GM21619 (cell line): ENCODE measurements at regions not wholly inside any gene's neighbourhood (a gene's known extent, or its start where the extent isn't known, plus 50 kb on each side); places are given as distances from the start of the nearest gene placed in this dataset.
A peak's percentile ranks its signal among the peaks of the same experiment; 100 is the strongest.
"Not testable (repeated sequence)": the region's sequence is repeated elsewhere in the genome, so short reads cannot be mapped to it uniquely, and the experiment has no call there.

Experiments
- ATAC-seq: cut with Tn5 transposase; IDR thresholded peaks from one replicate; pipeline ENCODE4 v1.9.1; 2021; ENCODE audit not compliant: unreplicated experiment

- no peak for ATAC-seq
Measured at GRCh38 chr18:76721207-76721996, 101.0 kb upstream of the ZNF236 start.

DNA sequence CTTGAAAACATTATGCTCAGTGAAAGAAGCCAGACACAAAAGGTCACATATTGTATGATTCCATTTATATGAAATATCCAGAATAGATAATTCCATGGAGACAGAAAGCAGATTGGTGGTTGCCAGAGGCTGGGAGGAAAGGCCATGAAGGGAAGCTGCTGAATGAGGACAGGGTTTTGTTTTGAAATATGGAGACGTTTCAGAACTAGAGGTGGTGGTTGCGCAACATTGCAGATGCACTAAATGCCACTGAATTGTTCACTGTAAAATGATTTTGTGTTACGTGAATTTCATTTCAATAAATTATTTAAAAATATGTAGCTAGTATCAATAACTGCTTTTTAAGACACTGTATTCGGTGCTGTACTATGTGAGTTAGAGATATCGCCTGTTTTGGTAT lies 101.7 kb upstream of the ZNF236 start:
- ATAC-seq, result no peak

DNA sequence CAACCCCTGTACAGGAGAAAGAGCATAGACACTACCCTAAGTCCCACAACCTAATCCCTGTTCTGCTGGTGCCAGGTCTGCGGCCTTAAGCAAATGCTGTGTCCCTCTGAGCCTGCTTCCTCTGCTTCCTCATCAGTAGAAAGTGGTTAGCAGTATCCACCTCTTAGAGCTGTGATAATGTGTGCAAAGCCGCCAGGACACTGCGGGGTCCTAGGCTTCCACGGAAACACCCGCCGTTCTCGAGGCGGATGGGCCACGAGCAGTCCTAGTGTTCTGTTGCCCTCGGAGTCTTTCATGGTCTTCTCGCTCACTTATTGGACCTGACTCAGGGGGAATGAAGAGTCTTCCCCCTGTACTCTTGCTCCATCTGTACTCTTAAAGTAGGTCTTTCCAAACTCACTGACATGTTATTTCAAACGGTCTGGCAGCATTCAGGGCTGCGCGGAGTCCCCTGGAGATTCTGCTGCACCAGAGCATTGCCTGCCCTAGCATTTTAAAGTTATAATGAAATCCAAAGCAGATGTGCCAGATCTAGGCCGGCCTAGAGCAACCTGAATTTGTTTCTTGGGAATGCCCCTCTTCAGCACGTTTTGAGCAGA lies 107.2 kb upstream of the ZNF236 start:
- ATAC-seq, result no peak

DNA sequence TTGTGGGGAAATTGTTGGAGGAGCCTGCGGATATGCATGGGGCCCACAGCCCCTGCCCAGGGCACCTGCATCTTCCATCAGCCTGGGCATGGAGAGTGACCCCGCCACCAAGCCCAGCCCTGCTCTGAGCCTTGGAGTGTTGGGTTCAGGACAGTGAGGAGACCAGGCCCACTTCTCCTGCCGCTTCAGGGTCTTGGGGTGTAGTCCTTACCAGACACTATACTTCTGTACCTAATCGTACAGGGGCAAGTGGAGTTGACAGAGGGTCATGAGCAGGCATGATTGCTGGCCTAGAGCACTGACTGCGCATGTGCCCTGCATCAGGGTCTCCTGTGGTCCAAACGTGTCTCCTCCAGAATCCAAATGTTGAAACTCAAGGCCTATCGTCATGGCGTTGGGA lies 108.9 kb upstream of the ZNF236 start:
- ATAC-seq, result no peak

GRCh38 chr18:76712511-76713140 lies 109.7 kb upstream of the ZNF236 start:
- ATAC-seq, result no peak

DNA sequence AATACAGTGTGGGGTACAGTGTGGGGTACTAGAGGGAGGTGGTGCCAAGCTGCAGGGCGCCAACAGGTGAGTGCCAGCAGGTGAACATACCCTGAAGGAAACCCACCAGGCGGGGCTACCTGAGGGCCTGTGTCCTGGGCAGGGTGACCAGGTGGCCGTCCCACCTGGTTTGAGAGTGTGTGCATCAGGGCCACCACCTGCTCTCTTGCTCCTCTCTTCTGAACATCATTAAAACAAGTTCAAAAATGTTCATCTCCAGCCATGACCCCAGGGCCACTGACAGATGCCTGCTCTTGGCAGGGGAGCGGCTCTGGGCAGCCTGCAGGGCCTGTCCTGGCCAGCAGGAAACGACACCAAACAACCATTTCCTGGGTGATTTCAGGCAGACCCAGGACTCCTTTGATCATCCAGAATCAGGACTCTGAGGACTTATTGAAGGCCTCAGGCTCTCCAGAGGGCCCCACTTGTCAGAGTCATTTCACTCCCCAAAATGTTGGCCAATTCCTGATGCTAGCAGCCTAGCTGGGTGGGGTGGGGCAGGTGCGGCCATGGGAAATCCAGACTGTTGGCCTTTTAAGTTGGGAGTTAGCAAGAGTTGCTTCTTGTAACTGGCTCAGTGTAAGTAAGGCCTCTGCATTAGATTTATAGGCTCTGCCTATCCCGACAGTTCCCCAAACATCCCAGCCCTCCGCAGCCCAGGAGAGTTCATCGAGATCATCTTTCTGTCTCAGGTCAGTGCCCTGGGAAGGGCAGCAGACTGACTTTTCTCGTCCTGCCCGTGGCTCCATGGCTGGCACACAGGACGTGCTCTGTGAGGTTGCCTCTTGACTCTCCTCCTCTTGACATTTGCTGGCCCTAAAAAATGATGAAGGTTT lies 111.5 kb upstream of the ZNF236 start:
- no peak for ATAC-seq

DNA sequence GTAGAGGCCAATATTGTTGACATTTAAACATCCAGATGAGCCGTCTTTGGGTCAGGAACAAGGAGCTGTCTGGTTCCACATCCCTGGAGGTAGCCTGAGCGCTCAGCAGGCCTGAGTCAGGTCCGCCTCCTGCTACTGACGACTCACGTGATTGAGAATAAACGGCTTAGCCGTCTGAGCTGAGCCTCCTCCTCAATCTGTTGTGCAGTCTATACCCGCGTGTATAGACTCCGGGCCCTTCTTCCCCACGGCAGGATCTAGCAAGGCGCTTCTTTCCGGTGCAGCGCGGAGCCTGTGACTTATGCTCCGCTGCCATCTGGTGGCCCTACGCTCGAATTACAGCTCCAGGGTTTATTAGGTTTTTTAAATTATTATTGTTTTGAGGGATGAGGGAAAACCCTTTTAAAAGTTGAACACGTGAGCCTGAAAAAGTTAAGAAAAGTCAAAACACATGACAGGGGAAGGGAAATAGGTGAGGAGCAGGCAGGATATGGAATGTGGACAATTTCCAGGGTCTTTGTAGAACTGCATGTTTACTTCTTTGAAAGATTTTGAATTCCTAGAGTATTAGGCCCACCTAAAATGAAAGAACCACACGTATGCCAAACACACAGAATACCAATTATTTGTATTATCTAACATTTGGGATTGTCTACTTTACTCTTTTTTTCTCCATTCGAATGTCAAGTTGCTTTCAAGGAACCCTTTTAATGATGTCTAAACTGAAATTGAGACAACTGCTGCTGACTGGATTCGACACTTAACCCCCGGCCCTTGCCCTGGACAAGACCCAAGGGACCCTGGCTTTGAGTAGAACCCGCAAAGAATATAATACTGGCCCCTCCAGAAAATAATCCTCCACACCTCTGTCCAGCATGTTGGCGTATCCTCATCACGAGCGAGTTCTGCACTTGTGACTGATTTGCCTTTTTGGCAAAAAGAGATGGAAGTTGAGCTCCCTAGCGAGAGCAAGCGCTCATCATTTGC lies 112.4 kb upstream of the ZNF236 start:
- peak; percentile 80 for ATAC-seq

GRCh38 chr18:76708722-76709353 lies 113.5 kb upstream of the ZNF236 start:
- no peak for ATAC-seq

GRCh38 chr18:76708071-76708721 lies 114.2 kb upstream of the ZNF236 start:
- ATAC-seq, result no peak

DNA sequence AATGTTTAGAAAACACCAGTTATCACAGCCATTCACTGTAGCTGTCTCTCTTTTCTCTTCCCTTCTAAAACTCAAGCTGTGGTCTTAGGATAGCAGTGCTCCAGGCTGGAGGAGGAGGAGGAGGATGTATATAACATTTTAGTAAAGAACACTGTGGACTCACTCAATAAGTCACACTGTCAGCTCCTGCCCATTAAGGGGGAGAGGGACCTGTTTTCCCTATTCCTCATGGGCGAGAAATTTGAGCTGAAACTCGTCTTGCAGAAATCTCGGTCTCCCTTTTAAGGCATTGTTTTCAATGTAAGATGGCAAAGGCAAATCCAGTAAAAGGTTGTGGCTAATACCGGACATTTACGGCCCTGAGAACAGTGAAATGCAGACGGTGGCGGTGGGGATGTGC lies 114.8 kb upstream of the ZNF236 start:
- no peak for ATAC-seq

DNA sequence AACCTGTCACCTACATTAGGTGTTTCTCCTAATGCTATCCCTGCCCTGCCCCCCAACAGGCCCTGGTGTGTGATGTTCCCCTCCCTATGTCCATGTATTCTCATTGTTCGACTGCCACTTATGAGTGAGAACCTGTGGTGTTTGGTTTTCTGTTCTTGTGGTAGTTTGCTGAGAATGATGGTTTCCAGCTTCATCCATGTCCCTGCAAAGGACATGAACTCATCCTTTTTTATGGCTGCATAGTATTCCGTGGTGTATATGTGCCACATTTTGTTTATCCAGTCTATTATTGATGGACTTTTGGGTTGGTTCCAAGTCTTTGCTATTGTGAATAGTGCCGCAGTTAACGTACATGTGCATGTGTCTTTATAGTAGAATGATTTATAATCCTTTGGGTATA lies 117.8 kb upstream of the ZNF236 start:
- not testable (repeated sequence) for ATAC-seq

DNA sequence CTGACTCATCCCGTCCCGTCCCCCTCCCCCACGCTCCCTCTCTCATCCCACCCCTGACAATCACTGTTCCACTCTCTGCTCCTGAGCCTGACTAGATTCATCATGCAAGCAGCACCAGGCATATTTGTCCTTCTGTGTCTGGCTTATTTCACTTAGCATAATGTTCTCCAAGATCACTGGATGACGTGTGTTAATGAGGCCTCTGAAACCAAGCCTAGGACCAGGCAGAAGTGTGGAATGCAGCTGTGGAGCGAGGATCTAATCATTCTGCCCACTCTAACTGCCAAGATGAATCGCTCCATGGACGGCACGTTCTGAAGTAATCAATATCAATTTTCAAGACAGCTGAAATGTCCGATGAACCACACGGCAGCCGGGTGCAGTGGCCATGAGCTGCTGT lies 122.4 kb upstream of the ZNF236 start:
- no peak for ATAC-seq

DNA sequence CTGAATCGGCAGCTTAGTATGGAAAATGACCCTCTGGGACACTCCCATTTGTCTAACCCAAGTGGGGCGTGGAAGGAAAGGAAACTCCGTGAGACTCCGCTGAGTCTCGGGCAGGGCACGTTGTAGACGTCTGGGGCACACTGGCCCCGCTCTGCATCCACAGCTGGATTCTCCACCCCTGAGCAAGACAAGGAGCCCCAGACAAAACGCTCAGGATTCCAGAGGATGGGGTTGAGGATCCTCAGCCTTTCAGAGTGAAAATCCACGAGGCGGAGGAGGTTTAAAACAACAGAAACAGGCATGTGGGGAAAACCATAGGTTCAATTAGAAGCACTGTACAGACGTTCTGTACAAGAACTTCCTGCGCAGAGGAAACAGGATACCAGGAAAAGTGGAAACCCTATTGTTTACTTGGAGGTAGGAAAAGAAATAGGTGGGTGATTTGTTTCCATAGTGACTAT lies 124.9 kb upstream of the ZNF236 start:
- ATAC-seq, result no peak

DNA sequence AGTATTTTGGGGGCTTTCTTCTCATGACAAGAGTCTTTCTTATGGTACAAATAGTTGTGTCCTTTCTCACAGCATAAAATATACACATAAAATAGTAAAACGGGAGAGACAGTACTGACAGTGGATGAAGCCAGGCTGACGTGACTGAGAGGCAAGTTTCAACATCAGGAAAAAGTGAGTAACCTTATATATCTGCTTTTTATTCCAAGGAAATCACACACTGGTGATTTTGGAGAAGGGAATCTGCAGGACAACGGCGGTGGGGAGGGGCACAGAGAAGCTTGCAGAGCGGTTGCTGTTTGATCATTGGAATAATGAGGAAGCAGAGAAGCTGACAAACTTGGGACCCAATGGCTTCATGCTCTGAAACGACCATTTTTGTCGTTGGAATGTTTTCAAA lies 130.6 kb upstream of the ZNF236 start:
- ATAC-seq, result no peak

- ATAC-seq, result no peak
Measured at GRCh38 chr18:76689646-76690264, 132.6 kb upstream of the ZNF236 start.

DNA sequence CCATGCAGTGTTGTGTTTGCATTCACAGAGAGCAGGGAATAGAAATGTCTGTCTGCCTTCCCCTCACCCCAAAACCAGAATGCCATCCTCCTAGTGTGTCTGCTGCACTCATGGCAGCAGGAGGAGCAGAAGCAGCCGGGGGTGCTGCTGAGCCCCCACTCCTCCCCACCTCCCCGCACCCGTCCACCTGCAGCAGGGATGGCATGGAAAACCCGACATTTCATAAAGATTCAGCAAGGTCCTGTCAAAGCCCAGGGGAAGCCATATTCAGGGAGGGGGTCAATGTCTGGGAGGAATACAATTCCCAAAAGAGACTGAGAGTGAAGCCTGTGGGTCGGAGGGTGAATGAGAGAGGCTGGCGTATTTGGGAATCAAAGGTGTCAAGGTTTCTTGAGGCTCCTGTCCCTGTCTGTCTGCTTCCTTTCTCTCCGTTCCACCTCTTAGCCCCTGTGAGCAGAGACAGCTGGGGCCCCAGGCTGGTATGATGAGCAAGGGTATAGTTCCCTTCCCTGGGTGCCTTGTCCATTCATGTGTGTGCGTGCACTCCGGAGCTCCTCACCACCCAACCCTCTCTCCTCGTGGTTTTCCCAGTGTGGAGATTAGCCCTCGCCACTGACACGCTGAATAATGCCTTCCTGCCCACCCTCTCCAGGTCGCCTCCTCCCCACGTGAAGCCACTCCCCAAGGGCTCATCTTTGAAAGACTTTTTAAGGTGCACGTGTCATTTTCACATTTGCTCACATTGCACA lies 133.5 kb upstream of the ZNF236 start:
- ATAC-seq, result no peak

DNA sequence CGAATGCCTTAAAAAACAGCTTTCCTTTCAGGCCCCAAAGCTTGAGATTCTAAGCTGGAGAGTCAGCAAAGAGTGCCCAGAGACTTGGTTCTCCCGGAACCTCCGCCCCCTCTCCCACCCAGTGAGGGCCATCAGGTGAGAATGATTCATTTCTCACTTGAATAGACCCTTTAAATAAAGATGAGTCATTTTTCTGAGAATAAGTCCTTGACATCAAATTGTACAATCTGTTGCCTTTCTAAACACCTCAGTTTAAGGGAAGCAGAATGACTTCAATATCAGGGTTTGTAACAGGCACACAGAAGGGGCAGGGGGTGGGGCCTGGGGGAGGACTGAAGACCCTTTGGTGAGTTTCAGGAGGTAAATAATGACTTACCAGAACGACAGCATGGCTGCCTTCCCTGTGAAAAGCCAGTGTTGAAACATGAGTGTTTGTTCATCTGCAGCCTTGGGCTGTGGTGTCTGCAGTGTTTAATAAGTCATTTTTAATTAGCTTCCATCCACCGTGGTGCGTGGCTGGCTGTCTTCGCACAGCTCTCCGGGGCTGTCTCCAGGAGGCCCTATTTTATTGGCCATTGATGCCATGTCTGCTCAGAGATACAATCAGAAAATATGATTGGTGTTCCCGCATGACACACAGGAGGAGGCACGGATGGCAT lies 134.9 kb upstream of the ZNF236 start:
- peak; percentile 58 for ATAC-seq
